Stimulated activated CD4-positive, alpha-beta T cell treated with anti-CD3 and anti-CD28 coated beads, Interleukin-15, amount 100 ng/mL, for 24 hours (primary cell): ENCODE measurements at regions not wholly inside any gene's neighbourhood (a gene's known extent, or its start where the extent isn't known, plus 50 kb on each side); places are given as distances from the start of the nearest gene placed in this dataset.

Experiments
- DNase-seq: peaks from one replicate; pipeline ENCODE4 v3.0.0-alpha.2; 2020

GRCh38 chr5:167242701-167243100 lies 1048.7 kb upstream of the WWC1 start:
- no peak for DNase-seq

- DNase-seq: no peak
Measured at GRCh38 chr5:167243463-167243862, 1048.0 kb upstream of the WWC1 start.

GRCh38 chr5:167244583-167244982 lies 1046.9 kb upstream of the WWC1 start:
- DNase-seq: no peak

- no peak for DNase-seq
Measured at GRCh38 chr5:167245868-167246267, 1045.6 kb upstream of the WWC1 start.

GRCh38 chr5:167247816-167248215 lies 1043.6 kb upstream of the WWC1 start:
- no peak for DNase-seq

DNA sequence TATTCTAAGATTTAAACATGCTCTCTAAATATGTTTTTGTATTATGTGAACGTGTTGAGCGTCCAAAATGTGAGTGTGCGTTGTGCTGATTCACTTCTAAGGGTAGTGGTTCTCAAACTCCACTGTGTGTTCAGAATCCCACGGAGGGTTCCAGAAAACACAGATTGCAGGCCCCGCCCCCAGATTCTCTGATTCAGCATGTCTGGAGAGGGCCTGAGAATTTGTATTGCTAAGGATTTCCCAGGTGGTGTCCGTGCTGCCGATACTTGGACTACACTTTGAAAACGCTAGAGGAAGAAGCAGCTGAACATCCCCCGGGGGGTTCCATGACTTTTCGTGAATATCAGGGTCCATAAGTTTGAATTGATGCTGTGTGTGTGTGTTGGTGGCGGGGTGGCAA lies 1043.2 kb upstream of the WWC1 start:
- DNase-seq: no peak

- DNase-seq: no peak
Measured at GRCh38 chr5:167250996-167251395, 1040.4 kb upstream of the WWC1 start.

GRCh38 chr5:167254132-167254531 lies 1037.3 kb upstream of the WWC1 start:
- no peak for DNase-seq

DNA sequence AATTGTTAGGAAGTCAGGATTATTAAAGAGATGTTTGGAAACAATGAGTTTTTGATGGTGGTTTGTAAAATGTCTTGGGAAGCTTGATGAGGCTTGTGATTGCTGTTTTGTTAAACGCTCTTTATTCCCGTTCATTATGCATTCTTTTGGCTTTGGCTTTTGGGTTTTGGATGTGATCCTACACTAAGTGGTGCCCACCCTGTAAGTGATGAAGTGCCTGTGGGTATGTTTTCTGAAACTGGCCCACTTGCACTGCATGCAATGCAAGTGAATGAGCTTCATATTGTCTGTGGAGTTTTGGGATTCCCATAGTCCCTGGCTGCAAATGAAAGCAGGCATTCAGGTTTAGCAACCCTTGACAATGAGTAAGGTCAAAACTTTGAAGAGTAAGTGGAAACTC lies 1035.5 kb upstream of the WWC1 start:
- DNase-seq: no peak

- no peak for DNase-seq
Measured at GRCh38 chr5:167259806-167260205, 1031.6 kb upstream of the WWC1 start.

GRCh38 chr5:167261309-167262100 lies 1029.9 kb upstream of the WWC1 start:
- DNase-seq: no peak

GRCh38 chr5:167263185-167263584 lies 1028.3 kb upstream of the WWC1 start:
- no peak for DNase-seq

DNA sequence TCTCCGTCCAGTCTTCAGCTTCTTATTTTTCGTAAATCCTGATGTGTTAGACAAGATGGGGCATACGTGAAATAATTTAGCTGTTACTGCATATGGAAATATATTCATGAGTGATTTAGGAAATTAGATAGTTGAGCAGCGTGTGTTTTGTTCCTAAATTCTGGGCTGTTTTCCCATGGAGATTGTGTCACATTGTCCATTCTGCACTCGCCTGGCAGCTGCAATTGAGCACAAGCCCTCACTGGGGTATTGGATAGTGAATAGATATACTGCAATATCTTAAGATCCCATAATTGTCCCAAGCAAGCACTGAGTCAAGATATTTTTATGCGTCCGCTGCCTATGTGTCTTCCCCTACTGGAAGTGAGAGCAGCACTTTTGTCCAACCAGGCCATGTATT lies 1027.1 kb upstream of the WWC1 start:
- no peak for DNase-seq

DNA sequence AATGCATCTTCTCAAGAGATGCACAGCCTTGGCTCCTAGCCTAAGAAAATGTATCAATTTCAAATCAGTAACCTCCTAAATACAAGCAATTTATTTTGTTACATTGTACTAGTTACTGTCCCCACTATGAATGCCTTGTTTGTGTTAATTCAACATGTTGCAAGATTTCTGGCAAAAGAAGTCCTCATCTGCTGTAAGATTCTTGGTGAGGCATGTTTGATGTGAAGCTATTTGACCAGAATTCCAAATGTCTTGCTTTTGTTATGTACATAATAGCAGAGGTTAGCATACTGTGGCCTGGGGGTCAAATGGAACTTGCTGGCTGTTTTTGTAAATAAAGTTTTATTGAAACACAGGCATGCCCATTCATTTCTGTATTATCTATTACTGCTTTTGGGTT lies 1023.1 kb upstream of the WWC1 start:
- DNase-seq: no peak

DNA sequence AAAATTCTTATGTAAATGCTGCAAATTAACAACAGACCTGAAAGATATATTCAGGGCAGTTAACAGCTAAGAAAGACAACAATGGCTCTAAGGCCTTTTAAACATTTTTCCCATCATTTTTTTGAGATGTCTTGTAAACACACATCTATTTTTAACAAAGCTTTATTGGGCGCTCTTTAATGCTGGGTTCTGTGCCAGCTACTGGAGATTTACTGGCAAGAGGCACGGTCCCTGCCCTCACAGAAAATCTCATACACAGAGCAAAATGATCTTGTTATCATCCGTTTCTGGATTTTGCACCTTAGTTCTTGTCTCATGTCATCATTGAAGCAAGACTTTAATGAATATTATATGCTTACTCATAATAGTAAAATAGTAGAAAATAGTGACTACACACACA lies 1022.3 kb upstream of the WWC1 start:
- no peak for DNase-seq

- no peak for DNase-seq
Measured at GRCh38 chr5:167271081-167271480, 1020.4 kb upstream of the WWC1 start.

DNA sequence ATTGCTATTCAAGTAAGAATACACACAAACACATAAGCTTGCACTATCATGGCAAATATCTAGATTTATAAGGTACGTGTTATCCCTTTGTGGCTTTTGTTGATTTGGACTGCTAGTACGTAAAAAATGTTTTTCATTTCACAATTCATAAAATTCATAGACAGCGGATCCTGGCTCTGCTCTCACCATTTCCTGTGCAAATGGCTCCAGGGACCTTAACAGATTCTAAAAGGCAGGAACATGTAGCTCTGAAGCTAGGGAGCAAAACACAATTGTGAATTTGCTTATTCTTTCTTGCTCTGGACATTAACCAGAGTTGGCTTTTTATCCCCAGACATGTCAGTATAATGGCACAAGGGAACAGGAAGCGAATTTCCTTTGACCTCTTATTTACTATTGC lies 1019.9 kb upstream of the WWC1 start:
- DNase-seq: no peak

GRCh38 chr5:167280111-167280510 lies 1011.3 kb upstream of the WWC1 start:
- DNase-seq: no peak

DNA sequence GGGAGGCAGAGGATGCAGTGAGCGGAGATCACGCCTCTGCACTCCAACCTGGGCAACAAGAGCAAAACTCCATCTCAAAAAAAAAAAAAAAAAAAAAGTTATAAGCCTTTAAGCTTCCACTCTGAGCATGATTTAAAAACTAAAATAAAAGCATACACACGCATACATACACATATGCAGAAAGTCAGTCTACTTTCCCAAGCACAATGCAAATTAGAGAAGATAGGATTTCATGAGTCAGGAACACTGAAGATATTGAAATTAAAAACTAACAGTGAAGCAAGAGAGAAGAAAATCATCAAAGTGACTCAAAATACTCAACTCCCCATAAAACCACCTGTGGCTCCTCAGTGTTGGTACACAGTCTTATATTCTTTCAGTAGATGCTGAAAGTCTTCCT lies 1009.5 kb upstream of the WWC1 start:
- DNase-seq: no peak

- no peak for DNase-seq
Measured at GRCh38 chr5:167283691-167284090, 1007.8 kb upstream of the WWC1 start.

- no peak for DNase-seq
Measured at GRCh38 chr5:167284222-167284890, 1007.1 kb upstream of the WWC1 start.

- no peak for DNase-seq
Measured at GRCh38 chr5:167285591-167285990, 1005.9 kb upstream of the WWC1 start.

DNA sequence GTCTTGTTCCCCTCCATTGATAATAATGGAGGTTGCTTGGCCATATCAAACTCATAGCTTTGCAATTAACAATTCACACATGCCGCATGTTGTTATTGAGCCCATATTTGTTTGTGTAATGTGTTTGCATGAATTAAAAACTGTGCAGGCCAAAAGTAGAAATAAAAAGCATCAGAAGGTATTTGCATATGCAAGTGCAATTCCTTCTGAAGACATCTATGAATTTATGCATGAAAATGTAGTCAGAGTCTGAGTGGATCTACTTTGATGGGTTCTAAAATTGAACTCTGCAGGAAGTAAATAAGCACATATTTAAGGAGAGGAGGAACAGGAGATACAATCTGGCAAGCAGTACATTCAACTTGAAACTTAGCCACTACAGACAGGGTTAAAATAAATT lies 1004.6 kb upstream of the WWC1 start:
- DNase-seq: no peak

- DNase-seq: no peak
Measured at GRCh38 chr5:167290478-167290877, 1001.0 kb upstream of the WWC1 start.
